HEK293T (cell line): ENCODE measurements at regions not wholly inside any gene's neighbourhood (a gene's known extent, or its start where the extent isn't known, plus 50 kb on each side); places are given as distances from the start of the nearest gene placed in this dataset.

Source experiments
- ARNT ChIP-seq: fragments of 450-650 bp; IDR thresholded peaks from 2 replicates; pipeline ENCODE4 v1.6.1; 2017; ENCODE audit warnings: mild to moderate bottlenecking
- BHLHE40 ChIP-seq: fragments of 450-650 bp; IDR thresholded peaks from 2 replicates; pipeline ENCODE4 v1.6.1; 2016; ENCODE audit warnings: mild to moderate bottlenecking, moderate library complexity, borderline replicate concordance
- CTBP1 ChIP-seq: fragments of 450-650 bp; IDR thresholded peaks from 2 replicates; pipeline ENCODE4 v1.6.1; 2016; ENCODE audit warnings: borderline replicate concordance
- FOXM1 ChIP-seq: fragments of 450-650 bp; IDR thresholded peaks from 2 replicates; pipeline ENCODE4 v1.6.1; 2017; ENCODE audit warnings: mild to moderate bottlenecking, borderline replicate concordance
- HDGF ChIP-seq: fragments of 450-650 bp; IDR thresholded peaks from 2 replicates; pipeline ENCODE4 v1.6.1; 2017; ENCODE audit warnings: antibody characterized with exemption, borderline replicate concordance
- L3MBTL2 ChIP-seq: fragments of 450-650 bp; conservative IDR thresholded peaks from 2 replicates; pipeline ENCODE4 v1.6.1; 2016; ENCODE audit warnings: mild to moderate bottlenecking
- LEF1 ChIP-seq: fragments of 450-650 bp; IDR thresholded peaks from 2 replicates; pipeline ENCODE4 v1.6.1; 2017; ENCODE audit warnings: mild to moderate bottlenecking, borderline replicate concordance
- NFRKB ChIP-seq: fragments of 450-650 bp; IDR thresholded peaks from 2 replicates; pipeline ENCODE4 v1.6.1; 2016; ENCODE audit warnings: mild to moderate bottlenecking, moderate library complexity
- SP1 ChIP-seq: fragments of 450-650 bp; IDR thresholded peaks from 2 replicates; pipeline ENCODE4 v1.6.1; 2017
- SUZ12 ChIP-seq: fragments of 450-650 bp; IDR thresholded peaks from 2 replicates; pipeline ENCODE4 v1.6.1; 2016; ENCODE audit warnings: mild to moderate bottlenecking
- TARDBP ChIP-seq: fragments of 450-650 bp; IDR thresholded peaks from 2 replicates; pipeline ENCODE4 v1.6.1; 2016
- ZNF384 ChIP-seq: fragments of 450-650 bp; IDR thresholded peaks from 2 replicates; pipeline ENCODE4 v1.6.1; 2016
- TF ChIP-seq, protein P1 (sequence below): fragments of 450-650 bp; IDR thresholded peaks from 2 replicates; pipeline ENCODE4 v1.6.1; 2016

DNA sequence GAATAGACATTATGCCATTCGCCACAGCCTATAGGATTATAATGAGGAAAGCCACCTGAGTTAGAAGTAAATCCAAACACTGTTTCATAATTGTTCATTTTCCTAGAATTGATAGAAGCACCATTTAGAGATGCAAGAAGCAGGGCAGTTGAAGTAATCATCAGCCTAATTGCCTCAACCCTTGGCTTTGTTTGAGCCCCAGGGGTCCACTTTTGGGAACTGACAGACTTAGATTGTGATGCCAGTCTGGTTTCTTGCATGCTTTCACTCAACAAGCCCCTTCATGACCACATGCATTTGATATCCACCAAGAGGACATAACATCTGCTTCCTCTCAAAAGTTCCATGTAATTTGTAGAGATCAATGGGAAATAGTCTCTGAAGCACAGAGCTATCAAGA, 97.2 kb upstream of the COL8A1 start:
- TF ChIP-seq TARDBP, result no peak
- TF ChIP-seq BHLHE40, result no peak
- no peak for TF ChIP-seq HDGF
- TF ChIP-seq FOXM1, result no peak
- no peak for TF ChIP-seq NFRKB
- no peak for TF ChIP-seq ARNT
- no peak for TF ChIP-seq SUZ12
- no peak for TF ChIP-seq LEF1
- TF ChIP-seq SP1, result no peak
- TF ChIP-seq CTBP1, result no peak
- TF ChIP-seq ZNF384, result no peak
- TF ChIP-seq L3MBTL2, result no peak
- TF ChIP-seq, protein P1, sequence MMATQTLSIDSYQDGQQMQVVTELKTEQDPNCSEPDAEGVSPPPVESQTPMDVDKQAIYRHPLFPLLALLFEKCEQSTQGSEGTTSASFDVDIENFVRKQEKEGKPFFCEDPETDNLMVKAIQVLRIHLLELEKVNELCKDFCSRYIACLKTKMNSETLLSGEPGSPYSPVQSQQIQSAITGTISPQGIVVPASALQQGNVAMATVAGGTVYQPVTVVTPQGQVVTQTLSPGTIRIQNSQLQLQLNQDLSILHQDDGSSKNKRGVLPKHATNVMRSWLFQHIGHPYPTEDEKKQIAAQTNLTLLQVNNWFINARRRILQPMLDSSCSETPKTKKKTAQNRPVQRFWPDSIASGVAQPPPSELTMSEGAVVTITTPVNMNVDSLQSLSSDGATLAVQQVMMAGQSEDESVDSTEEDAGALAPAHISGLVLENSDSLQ, result no peak
